K562 (cell line): ENCODE measurements at regions not wholly inside any gene's neighbourhood (a gene's known extent, or its start where the extent isn't known, plus 50 kb on each side); places are given as distances from the start of the nearest gene placed in this dataset.
A peak's percentile ranks its signal among the peaks of the same experiment; 100 is the strongest.
"Not testable (repeated sequence)": the region's sequence is repeated elsewhere in the genome, so short reads cannot be mapped to it uniquely, and the experiment has no call there.

Experiments used
- ATAC-seq: fragments of 200-7000 bp; cut with Tn5 transposase; 3 replicates; pipeline ENCODE4 v1.9.1; 2020; ENCODE audit warnings: moderate library complexity
- BruUV-seq: library from RNA; stranded (reverse); fragments of 400-500 nt; replicated peaks from 2 replicates; lab custom pipeline; 2021; lab: Mats Ljungman, UMichigan
- CTCF ChIA-PET: fragments of 300-600 bp; formaldehyde crosslinking; extraction: SDS; loops from one replicate; lab custom pipeline; 2021; ENCODE audit warnings: low intra/inter-chr PET ratio; lab: Yijun Ruan, JAX
- POLR2A ChIA-PET: fragments of 300-600, 350-650 bp; sonication (Branson Sonifier 250); formaldehyde crosslinking; extraction: SDS; loops from one replicate; lab custom pipeline; 2021; ENCODE audit warnings: antibody characterized with exemption, inconsistent platforms; lab: Yijun Ruan, JAX
- DNase-seq, 4 experiments: peaks; one replicate each; pipeline versions ENCODE4 v3.0.0 to v3.0.0-alpha.2; 2011 to 2018; ENCODE audit warnings: low spot score in 3 of 4, mixed read lengths in 3 of 4; ENCODE audit errors: extremely low read depth in 1 of 4
- FAIRE-seq: peaks from 2 replicates; lab custom pipeline; 2011; peaks lifted over from hg19 to GRCh38; lab: Jason Lieb, UNC
- H2AFZ ChIP-seq: 2 replicates; pipeline ENCODE4 v1.6.0; 2011; ENCODE audit warnings: low read depth, low read length, control low read depth, inconsistent platforms
- H3K27ac ChIP-seq: fragments of 200-600 bp; 3 replicates; pipeline ENCODE4 v1.8.0; 2011; ENCODE audit warnings: low read depth, mild to moderate bottlenecking, control low read depth, inconsistent platforms, low read length, moderate library complexity, mixed read lengths; ENCODE audit errors: extremely low read depth
- H3K27me3 ChIP-seq, 2 experiments: fragments of 300-600 bp in 1 of 2; 2 replicates in 1 of 2; 3 replicates in 1 of 2; pipeline versions ENCODE4 v1.6.0 to v1.8.0; 2011; ENCODE audit warnings: inconsistent platforms in 2 of 2, low read length in 2 of 2, mild to moderate bottlenecking in 1 of 2, mixed read lengths in 1 of 2, moderate library complexity in 1 of 2; ENCODE audit not compliant: control insufficient read depth in 2 of 2, insufficient read depth in 2 of 2
- H3K36me3 ChIP-seq: fragments of 300-600 bp; 3 replicates; pipeline ENCODE4 v1.8.0; 2011; ENCODE audit warnings: mild to moderate bottlenecking, low read length, inconsistent platforms; ENCODE audit not compliant: control insufficient read depth, insufficient read depth
- H3K4me1 ChIP-seq, 2 experiments: fragments of 200-600 bp in 1 of 2; replicated peaks in 1 of 2; 2 replicates in 1 of 2; 3 replicates in 1 of 2; pipeline versions ENCODE4 v1.5.1 to v1.8.0; 2011; ENCODE audit warnings: inconsistent platforms in 2 of 2, low read length in 2 of 2, mild to moderate bottlenecking in 1 of 2, mixed read lengths in 1 of 2, moderate library complexity in 1 of 2; ENCODE audit not compliant: control insufficient read depth in 2 of 2, insufficient read depth in 2 of 2
- H3K4me2 ChIP-seq: 2 replicates; pipeline ENCODE4 v1.6.1; 2011; ENCODE audit warnings: low read length, control low read depth, inconsistent platforms, mixed read lengths; ENCODE audit not compliant: insufficient read depth
- H3K4me3 ChIP-seq: fragments of 200-600 bp; sonication (generic), shearing (Covaris generic); 2 replicates; pipeline ENCODE4 v1.5.1; 2016; ENCODE audit warnings: control low read depth, inconsistent platforms
- H3K79me2 ChIP-seq: fragments of 200-600 bp; 3 replicates; pipeline ENCODE4 v1.8.0; 2011; ENCODE audit warnings: low read length, inconsistent platforms; ENCODE audit not compliant: control insufficient read depth, insufficient read depth
- H3K9ac ChIP-seq, 2 experiments: 2 replicates each; pipeline versions ENCODE4 v1.6.0 to v1.6.1; 2011; ENCODE audit warnings: low read depth in 2 of 2, low read length in 2 of 2, control low read depth in 1 of 2, inconsistent platforms in 1 of 2, mild to moderate bottlenecking in 1 of 2, mixed read lengths in 1 of 2; ENCODE audit not compliant: insufficient read depth in 1 of 2
- H3K9me1 ChIP-seq: one replicate; pipeline ENCODE4 v1.6.0; 2011; ENCODE audit warnings: inconsistent platforms, mild to moderate bottlenecking, low read length, moderate library complexity; ENCODE audit not compliant: control insufficient read depth, insufficient read depth
- H3K9me3 ChIP-seq: replicated peaks from 2 replicates; pipeline ENCODE4 v1.5.1; 2011; ENCODE audit warnings: low read depth, low read length, inconsistent platforms; ENCODE audit not compliant: control insufficient read depth, insufficient read depth
- H4K20me1 ChIP-seq: replicated peaks from 2 replicates; pipeline ENCODE4 v1.6.1; 2011; ENCODE audit warnings: low read length, inconsistent platforms, mixed read lengths; ENCODE audit not compliant: control insufficient read depth, insufficient read depth
- HEY1 ChIP-seq: fragments of 250-450 bp; sonication (Bioruptor Pico); IDR thresholded peaks from 2 replicates; pipeline ENCODE4 v1.5.0; 2020; ENCODE audit warnings: mild to moderate bottlenecking, moderate library complexity, borderline replicate concordance
- MAZ ChIP-seq, 2 experiments: fragments of 450-650 bp in 1 of 2; sonication (generic) in 1 of 2; formaldehyde crosslinking; IDR thresholded peaks in 1 of 2; conservative IDR thresholded peaks in 1 of 2; 2 replicates each; pipeline versions ENCODE4 v1.4.0 to v1.5.0; 2020; ENCODE audit warnings: mild to moderate bottlenecking in 1 of 2, missing genetic modification reagents in 1 of 2
- SMAD3 ChIP-seq: fragments of 450-650 bp; formaldehyde crosslinking; conservative IDR thresholded peaks from 2 replicates; pipeline ENCODE4 v1.4.0; 2020; ENCODE audit warnings: mild to moderate bottlenecking
- SMAD4 ChIP-seq: fragments of 250-450 bp; sonication (Bioruptor Pico); conservative IDR thresholded peaks from 2 replicates; pipeline ENCODE4 v1.8.0; 2021; ENCODE audit warnings: inconsistent platforms, mild to moderate bottlenecking, moderate library complexity
- ZNF212 ChIP-seq: fragments of 450-650 bp; formaldehyde crosslinking; IDR thresholded peaks from 2 replicates; pipeline ENCODE4 v1.4.0; 2020; ENCODE audit warnings: mild to moderate bottlenecking
- ZNF311 ChIP-seq: fragments of 250-450 bp; sonication (Bioruptor Pico); IDR thresholded peaks from 2 replicates; pipeline ENCODE4 v1.4.0; 2020; ENCODE audit warnings: mild to moderate bottlenecking, moderate library complexity
- ZNF583 ChIP-seq: fragments of 250-450 bp; sonication (Bioruptor Pico); IDR thresholded peaks from 2 replicates; pipeline ENCODE4 v1.4.0; 2020
- ZNF766 ChIP-seq: fragments of 200-800 bp; sonication (Bioruptor generic); conservative IDR thresholded peaks from 2 replicates; pipeline ENCODE4 v1.6.1; 2016; ENCODE audit warnings: missing genetic modification characterization, missing compliant biosample characterization
- WGBS: fragments of 100-300 bp; shearing (Covaris generic); methylation state at CpG from one replicate; pipeline ENCODE4 v1.1.6; 2016; ENCODE audit warnings: low coverage, mixed read lengths; ENCODE audit not compliant: insufficient coverage; ENCODE audit errors: missing lambda C conversion rate; 5-methylcytosine and 5-hydroxymethylcytosine counted together
- in situ Hi-C: fragments of 300-500 bp; cut with MboI; formaldehyde crosslinking; loops from 4 replicates; pipeline ENCODE4 v1.15.0; 2018; ENCODE audit warnings: inconsistent platforms, mixed read lengths
- intact Hi-C: fragments of 100-400 bp; cut with micrococcal nuclease; formaldehyde crosslinking; loops from 2 replicates; pipeline ENCODE4 v1.14.2; 2022
- TF ChIP-seq, protein P1 (sequence below): fragments of 450-650 bp; IDR thresholded peaks from 2 replicates; pipeline ENCODE4 v1.6.1; 2017; ENCODE audit warnings: antibody characterized with exemption, mild to moderate bottlenecking
- TF ChIP-seq, protein P2 (sequence below): fragments of 200-800 bp; sonication (Bioruptor generic); IDR thresholded peaks from 2 replicates; pipeline ENCODE4 v1.6.1; 2017; ENCODE audit warnings: missing genetic modification characterization, missing compliant biosample characterization
- TF ChIP-seq, protein P3 (sequence below): fragments of 250-450 bp; sonication (Bioruptor Pico); IDR thresholded peaks from 2 replicates; pipeline ENCODE4 v1.5.0; 2020; ENCODE audit warnings: mild to moderate bottlenecking, borderline replicate concordance
- TF ChIP-seq, protein P4 (sequence below), 3 experiments: fragments of 200-800 bp in 1 of 3; sonication (Bioruptor generic) in 1 of 3; sonication (generic) in 1 of 3; formaldehyde crosslinking in 1 of 3; IDR thresholded peaks; 2 replicates each; pipeline versions ENCODE4 v1.6.1 to v1.8.0; 2016 to 2022; ENCODE audit warnings: mild to moderate bottlenecking in 2 of 3, missing compliant biosample characterization in 2 of 3, missing genetic modification characterization in 2 of 3, missing genetic modification reagents in 1 of 3

DNA sequence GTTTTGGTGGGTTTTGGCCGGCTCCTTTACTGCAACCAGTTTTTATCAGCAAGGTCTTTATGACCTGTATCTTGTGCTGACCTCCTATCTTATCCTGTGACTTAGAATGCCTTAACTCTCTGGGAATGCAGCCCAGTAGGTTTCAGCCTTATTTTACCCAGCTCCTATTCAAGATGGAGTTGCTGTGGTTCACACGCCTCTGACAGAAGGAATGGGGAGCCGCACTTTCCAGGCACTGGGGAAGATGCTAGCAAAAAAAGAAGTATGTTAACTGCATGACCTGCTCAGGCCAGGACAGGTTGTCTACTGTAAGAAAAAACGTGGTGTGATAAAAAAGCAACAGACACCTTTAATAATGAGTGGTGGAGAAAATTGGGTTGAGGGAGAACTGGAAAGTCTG is 112.2 kb upstream of the OR9Q1 start:
- CTCF ChIA-PET, H2AFZ ChIP-seq, H3K4me3 ChIP-seq, H3K27ac ChIP-seq, BruUV-seq, ATAC-seq, H3K4me2 ChIP-seq, POLR2A ChIA-PET, H3K9me1 ChIP-seq, H4K20me1 ChIP-seq, intact Hi-C loops, H3K27me3 ChIP-seq, H3K79me2 ChIP-seq, H3K36me3 ChIP-seq, H3K9me3 ChIP-seq, H3K4me1 ChIP-seq, FAIRE-seq, DNase-seq, H3K9ac ChIP-seq, in situ Hi-C loops: not testable (repeated sequence)
- WGBS, result 39% methylated on average over 4 of the region's 4 CpGs
- TF ChIP-seq, protein P1, sequence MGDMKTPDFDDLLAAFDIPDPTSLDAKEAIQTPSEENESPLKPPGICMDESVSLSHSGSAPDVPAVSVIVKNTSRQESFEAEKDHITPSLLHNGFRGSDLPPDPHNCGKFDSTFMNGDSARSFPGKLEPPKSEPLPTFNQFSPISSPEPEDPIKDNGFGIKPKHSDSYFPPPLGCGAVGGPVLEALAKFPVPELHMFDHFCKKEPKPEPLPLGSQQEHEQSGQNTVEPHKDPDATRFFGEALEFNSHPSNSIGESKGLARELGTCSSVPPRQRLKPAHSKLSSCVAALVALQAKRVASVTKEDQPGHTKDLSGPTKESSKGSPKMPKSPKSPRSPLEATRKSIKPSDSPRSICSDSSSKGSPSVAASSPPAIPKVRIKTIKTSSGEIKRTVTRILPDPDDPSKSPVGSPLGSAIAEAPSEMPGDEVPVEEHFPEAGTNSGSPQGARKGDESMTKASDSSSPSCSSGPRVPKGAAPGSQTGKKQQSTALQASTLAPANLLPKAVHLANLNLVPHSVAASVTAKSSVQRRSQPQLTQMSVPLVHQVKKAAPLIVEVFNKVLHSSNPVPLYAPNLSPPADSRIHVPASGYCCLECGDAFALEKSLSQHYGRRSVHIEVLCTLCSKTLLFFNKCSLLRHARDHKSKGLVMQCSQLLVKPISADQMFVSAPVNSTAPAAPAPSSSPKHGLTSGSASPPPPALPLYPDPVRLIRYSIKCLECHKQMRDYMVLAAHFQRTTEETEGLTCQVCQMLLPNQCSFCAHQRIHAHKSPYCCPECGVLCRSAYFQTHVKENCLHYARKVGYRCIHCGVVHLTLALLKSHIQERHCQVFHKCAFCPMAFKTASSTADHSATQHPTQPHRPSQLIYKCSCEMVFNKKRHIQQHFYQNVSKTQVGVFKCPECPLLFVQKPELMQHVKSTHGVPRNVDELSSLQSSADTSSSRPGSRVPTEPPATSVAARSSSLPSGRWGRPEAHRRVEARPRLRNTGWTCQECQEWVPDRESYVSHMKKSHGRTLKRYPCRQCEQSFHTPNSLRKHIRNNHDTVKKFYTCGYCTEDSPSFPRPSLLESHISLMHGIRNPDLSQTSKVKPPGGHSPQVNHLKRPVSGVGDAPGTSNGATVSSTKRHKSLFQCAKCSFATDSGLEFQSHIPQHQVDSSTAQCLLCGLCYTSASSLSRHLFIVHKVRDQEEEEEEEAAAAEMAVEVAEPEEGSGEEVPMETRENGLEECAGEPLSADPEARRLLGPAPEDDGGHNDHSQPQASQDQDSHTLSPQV, result peak; percentile 94
- TF ChIP-seq, protein P2, sequence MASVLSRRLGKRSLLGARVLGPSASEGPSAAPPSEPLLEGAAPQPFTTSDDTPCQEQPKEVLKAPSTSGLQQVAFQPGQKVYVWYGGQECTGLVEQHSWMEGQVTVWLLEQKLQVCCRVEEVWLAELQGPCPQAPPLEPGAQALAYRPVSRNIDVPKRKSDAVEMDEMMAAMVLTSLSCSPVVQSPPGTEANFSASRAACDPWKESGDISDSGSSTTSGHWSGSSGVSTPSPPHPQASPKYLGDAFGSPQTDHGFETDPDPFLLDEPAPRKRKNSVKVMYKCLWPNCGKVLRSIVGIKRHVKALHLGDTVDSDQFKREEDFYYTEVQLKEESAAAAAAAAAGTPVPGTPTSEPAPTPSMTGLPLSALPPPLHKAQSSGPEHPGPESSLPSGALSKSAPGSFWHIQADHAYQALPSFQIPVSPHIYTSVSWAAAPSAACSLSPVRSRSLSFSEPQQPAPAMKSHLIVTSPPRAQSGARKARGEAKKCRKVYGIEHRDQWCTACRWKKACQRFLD (CRISPR knock-in tag), result peak; percentile 84
- TF ChIP-seq MAZ (CRISPR knock-in tag; conservative IDR thresholded peaks at IDR 0.05 in 1 of 2, IDR thresholded peaks at IDR 0.05 in 1 of 2) (peak in 1 of 2 experiments; percentile 57; a peak in 2 of 4 replicates), ZNF311 (CRISPR knock-in tag) (peak; percentile 95), SMAD3 (CRISPR knock-in tag) (peak; percentile 91), HEY1 (CRISPR knock-in tag) (peak; percentile 73; the same call in 1 of the 2 replicates), ZNF766 (CRISPR knock-in tag) (peak; percentile 76), SMAD4 (peak; percentile 90), ZNF212 (CRISPR knock-in tag) (peak; percentile 56; the same call in 1 of the 2 replicates), ZNF583 (CRISPR knock-in tag) (peak; percentile 95)
- TF ChIP-seq, protein P3, sequence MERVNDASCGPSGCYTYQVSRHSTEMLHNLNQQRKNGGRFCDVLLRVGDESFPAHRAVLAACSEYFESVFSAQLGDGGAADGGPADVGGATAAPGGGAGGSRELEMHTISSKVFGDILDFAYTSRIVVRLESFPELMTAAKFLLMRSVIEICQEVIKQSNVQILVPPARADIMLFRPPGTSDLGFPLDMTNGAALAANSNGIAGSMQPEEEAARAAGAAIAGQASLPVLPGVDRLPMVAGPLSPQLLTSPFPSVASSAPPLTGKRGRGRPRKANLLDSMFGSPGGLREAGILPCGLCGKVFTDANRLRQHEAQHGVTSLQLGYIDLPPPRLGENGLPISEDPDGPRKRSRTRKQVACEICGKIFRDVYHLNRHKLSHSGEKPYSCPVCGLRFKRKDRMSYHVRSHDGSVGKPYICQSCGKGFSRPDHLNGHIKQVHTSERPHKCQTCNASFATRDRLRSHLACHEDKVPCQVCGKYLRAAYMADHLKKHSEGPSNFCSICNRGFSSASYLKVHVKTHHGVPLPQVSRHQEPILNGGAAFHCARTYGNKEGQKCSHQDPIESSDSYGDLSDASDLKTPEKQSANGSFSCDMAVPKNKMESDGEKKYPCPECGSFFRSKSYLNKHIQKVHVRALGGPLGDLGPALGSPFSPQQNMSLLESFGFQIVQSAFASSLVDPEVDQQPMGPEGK (CRISPR knock-in tag), result peak; percentile 82; the same call in 1 of the 2 replicates
- TF ChIP-seq, protein P4, sequence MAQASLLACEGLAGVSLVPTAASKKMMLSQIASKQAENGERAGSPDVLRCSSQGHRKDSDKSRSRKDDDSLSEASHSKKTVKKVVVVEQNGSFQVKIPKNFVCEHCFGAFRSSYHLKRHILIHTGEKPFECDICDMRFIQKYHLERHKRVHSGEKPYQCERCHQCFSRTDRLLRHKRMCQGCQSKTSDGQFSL (CRISPR knock-in tag; IDR thresholded peaks at IDR 0.05), result not testable (repeated sequence)
- TF ChIP-seq, protein P4 (tag; IDR thresholded peaks at IDR 0.05), result peak in 1 of 2 experiments; percentile 91; a peak in 2 of 4 replicates
